ENCODE measurements at regions not wholly inside any gene's neighbourhood (a gene's known extent, or its start where the extent isn't known, plus 50 kb on each side); places are given as distances from the start of the nearest gene placed in this dataset.
"Not testable (repeated sequence)": the region's sequence is repeated elsewhere in the genome, so short reads cannot be mapped to it uniquely, and the experiment has no call there.

DNA sequence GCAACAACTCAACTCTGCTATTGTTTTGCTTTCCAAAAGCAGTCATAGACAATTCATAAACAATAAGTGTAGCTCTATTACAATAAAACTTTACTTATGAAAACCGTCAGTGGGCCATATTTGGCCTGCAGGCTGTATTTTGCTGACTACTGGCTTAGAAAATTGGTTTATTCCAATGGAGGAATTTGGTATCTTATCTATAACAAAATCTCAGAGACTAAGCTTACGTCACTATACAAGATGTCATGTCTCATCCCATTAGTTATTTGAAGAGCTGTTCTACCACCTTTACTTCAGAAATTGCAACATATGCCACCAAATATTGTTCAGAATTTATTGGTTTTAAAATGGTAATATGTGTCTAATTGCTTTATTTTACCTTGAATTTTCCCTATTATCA is 436.9 kb downstream of the HTR1B start:
- no peak for DNase-seq

DNA sequence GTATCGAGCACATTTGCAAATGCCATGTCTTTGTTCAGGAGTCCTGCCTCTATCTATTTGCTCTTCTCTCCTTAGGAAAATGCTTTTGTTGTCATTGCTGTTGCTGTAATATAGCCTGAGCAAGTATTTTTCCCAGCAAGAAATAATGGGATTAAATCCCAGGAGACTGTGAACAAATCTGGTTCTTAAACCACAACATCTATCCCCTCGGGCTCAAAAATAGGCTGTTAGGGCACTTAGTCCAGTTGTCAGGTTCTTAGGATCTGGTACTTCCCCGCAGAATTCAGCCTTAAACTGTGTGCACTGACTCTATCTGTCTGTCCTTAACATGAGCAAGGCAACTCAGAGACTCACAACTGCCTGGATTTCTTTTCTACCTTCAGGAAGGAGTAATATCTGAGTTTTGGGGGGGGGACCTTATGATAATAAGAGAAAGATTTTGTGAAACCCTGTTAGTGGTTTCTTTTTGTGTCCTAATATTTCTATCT is 437.5 kb downstream of the HTR1B start:
- DNase-seq, result no peak
- in situ Hi-C loops (cut with MboI; ENCODE audit: low pct_unique_long_range_greater_than_20kb, low sequenced_read_pairs), result no loop called here

More for the DNA sequence above, 436.9 kb downstream of the HTR1B start:
- in situ Hi-C loops (cut with MboI; ENCODE audit: low pct_unique_long_range_greater_than_20kb, low sequenced_read_pairs), result no loop called here

DNA sequence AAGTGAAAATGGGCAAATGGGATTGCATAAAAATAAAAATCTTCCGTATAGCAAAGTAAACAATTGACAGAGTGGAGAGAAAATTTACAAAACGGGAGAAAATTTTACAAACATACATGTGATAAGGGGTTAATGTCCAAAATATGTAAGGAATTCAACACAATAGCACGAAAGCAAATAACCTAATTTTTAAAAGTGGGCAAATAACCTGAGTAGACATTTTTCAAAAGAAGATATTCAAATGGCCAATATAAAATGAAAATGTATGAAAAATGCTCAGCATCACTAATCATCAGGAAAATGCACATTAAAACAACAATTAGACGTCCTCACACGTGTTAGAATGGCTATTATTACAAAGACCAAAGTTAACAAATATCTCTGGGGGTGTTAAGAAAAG is 441.5 kb downstream of the HTR1B start:
- no peak for DNase-seq
- in situ Hi-C loops (cut with MboI; ENCODE audit: low pct_unique_long_range_greater_than_20kb, low sequenced_read_pairs), result no loop called here

DNA sequence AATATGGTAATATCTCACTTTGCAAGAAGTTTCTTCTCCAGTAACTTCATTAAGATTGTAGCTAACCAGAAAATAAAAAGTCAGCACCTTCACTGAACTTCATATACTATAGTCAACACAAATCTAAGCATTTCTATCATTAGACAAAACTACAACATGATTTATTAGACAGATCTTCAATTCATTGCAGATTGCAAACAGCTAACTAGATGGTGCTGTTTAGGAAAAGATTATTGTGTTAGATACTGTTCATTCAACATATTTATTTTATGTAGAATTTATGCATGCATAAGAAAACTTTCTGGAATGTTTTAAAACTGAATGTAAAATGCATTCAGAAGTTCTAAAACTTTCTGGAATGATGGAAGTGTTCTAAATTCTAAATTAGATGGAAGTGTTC is 442.1 kb downstream of the HTR1B start:
- DNase-seq, result no peak
- in situ Hi-C loops (cut with MboI; ENCODE audit: low pct_unique_long_range_greater_than_20kb, low sequenced_read_pairs), result no loop called here

DNA sequence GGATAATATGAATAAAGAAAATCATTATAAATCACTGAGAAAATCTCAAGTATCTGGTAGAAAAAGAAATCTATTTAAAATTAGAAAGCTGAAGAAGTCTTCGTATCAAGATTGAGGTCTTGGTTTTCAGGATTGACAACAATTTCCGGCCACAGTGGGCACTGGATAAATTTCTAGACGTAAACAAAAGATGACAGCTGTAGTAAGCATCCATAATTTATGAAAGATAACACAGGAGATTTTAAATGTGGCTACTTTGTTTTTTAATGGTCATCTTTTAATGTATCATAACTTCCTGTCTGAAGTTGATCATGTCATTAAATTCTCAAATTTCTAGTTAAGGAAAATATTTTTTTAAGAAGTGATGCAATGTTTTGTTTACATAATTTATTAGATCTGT is 444.2 kb downstream of the HTR1B start:
- in situ Hi-C loops (cut with MboI; ENCODE audit: low pct_unique_long_range_greater_than_20kb, low sequenced_read_pairs), result no loop called here
- DNase-seq, result no peak

DNA sequence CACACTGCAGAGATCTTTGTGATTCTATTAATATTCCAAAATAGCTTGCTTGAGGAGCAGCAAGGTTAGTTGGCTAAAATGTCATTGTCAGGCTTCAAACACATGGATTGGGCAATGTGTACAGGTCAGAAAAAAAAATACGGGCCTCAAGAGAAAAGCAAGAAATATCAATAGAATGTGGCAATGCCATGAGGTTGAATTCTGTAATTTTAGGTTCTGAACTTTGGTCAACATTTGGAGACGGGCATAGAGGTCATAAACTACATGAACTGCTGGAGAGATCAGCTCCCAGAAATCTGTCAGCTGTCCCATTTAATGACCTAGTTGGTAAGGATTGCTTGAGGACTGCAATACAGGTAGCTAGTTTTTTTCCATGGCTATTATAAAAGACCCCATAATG is 445.8 kb downstream of the HTR1B start:
- no peak for DNase-seq
- in situ Hi-C loops (cut with MboI; ENCODE audit: low pct_unique_long_range_greater_than_20kb, low sequenced_read_pairs), result no loop called here

DNA sequence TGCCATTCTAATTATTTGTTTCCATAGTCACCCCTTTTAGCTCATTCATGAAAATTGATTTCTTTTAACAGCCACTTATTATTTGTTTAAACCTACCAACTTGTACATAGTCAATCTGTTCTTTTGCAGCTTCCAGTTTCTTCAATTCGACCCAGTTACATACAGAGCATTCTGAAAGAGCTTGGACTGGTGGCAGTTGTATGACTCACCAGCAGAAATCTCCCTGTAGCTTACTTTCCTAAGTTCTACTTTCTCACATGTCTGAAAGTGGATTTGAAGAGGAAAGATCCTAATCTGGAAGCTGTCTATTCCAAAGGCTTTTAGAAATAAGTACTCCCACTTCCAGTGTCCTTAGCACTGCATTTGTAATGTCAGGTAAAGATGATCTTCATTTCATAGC is 447.9 kb downstream of the HTR1B start:
- no peak for DNase-seq
- in situ Hi-C loops (cut with MboI; ENCODE audit: low pct_unique_long_range_greater_than_20kb, low sequenced_read_pairs), result no loop called here

DNA sequence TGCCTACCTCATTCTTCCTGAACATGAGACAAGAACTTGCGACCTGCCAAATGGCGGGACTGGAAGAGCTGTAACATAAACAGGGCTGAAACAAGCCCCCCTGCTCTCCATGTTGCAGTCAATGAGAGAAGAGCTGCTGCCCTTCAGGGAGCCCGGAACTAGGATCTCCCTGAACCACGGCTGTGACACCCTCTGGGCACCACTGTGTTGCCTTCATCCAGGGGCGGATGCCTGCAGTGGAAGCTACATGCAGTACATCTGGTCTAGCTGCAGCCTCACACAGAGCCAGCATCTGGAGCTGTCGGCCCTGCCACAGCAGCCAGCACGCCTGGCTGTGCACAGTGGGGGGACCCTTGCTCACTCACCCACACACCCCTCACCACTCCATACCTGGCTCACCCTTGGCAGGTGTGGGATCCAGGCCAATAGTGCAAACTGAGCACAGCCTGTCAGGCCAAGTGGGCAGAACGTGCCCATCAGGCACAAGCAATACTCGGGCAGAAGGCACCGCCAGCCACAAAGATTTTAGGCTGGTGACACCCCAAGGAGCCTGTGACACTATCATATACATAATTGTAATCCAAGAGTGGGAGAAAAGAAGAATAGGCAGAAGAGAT is 451.3 kb downstream of the HTR1B start:
- no peak for DNase-seq
- in situ Hi-C loops (cut with MboI; ENCODE audit: low pct_unique_long_range_greater_than_20kb, low sequenced_read_pairs), result no loop called here

DNA sequence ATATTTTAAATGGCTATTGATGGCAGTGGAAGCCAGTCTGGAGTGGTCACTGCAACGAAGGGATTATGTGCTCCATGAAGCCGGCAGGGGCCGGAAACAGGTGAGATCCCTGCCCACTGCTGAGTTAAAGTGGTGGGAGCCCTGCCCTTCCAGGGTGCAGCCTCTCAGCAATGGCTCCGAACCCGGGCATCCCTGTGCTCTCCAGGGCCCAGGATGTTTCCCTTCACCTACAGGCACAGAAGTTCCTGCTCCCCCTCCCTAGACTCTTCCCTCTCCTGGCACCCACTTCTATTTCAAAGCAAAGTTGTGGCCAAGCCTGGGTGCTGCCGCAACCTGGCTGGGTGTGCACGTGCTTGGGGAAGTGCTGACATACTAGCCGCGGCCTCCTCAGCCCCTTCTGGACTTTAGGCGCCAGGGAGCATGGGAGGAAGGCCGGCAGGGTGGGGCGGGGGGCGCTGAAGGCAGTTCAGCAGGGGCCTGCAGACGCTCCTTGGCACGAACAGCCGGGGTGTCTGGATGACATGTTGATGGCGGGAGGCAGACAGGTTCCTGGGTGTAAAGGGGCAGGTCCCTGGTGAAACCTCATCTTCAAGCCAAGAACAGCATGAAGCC is 452.3 kb downstream of the HTR1B start:
- DNase-seq, result no peak
- in situ Hi-C loops (cut with MboI; ENCODE audit: low pct_unique_long_range_greater_than_20kb, low sequenced_read_pairs), result no loop called here

DNA sequence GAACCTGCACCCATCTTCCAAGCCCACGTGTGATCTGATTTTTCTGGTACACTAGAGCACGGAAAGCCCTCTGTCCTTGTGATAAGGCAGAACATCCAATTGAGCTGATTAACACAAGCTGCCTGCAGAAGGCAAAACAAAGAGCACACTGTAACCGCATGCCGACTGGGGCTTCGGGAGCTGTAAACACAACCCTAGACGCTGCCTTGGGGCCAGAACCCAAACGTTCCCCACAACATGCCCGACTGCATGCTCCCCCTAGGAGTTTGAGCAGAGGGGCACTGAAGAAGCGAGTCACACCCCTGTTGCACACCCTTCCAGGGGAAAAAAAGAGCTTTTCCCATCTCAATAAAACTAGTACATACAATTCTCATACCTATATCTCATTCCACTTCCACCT is 470.7 kb downstream of the HTR1B start:
- DNase-seq, result no peak
- in situ Hi-C loops (cut with MboI; ENCODE audit: low pct_unique_long_range_greater_than_20kb, low sequenced_read_pairs), result no loop called here

DNA sequence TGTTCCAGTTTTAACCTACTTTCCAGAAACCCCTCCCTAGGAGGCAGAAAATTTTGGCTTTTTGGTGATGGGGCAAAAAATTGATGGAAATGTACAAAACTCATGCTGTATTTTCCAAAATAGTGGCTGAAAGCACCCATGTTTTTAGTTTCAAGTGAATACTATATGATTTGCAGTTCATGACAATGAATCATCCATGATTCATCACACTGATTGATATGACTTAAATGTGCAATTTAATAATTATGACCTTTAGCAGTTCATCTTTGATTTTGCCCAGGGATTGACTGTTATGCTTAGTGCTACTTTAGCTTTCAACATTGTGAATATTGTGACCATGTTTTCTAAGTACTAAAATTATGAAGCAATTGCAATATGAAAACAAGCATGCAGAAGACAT is 478.7 kb downstream of the HTR1B start:
- in situ Hi-C loops (cut with MboI; ENCODE audit: low pct_unique_long_range_greater_than_20kb, low sequenced_read_pairs), result no loop called here
- DNase-seq, result no peak

DNA sequence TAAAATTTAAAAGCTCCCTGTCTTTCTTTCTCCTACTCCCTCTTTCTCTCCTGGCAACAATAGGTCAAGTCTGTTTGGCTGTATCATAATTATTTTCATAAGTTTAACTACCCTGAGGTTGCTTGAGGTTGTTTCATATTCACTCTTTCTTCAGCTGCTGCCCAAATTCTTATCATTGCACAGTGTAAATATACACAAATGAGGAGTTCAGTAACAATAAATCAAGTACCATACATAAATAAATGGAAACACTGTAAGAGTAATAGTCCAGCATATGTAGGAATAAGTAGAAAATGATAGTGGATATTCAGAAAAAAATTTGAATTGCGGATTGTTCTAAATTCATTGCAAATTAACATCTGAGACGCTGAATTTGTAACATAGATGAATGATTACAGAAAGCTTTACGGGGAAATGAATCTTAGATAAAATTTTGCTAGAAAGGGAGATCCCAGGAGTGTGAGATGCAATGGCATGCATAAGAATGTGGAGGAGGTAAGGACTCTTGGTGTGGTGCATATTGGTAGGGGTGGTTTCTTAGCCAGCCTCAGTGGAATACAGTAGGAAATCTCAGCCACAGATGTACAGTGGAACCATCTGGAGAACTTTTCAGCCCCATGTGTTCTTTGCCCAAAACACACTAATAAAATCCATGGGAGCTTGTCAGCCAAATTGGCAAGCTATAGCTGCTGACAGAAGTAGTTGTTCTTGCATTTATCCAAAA is 480.7 kb downstream of the HTR1B start:
- in situ Hi-C loops (cut with MboI; ENCODE audit: low pct_unique_long_range_greater_than_20kb, low sequenced_read_pairs), result no loop called here

DNA sequence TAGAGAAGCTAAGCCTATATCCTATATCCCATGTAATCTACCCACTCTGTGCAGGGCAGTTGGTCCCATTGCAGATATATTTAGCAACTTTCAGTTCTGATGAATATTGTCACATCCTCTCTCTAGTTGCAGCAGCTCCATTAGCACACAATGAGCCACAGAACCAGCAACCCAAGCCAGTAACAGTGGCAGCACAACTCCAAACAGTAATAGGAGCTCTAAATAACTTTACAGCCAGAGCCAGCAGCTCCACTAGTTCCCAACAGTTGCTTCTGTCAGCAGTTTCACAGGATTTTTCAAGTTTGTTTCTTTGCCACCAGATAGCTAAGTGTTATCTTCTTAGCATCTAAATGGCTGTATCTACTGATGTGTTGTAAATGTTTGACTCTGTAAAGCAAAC is 490.8 kb downstream of the HTR1B start:
- no peak for DNase-seq
- in situ Hi-C loops (cut with MboI; ENCODE audit: low pct_unique_long_range_greater_than_20kb, low sequenced_read_pairs), result no loop called here

More for the DNA sequence above, 480.7 kb downstream of the HTR1B start:
- DNase-seq, result no peak

DNA sequence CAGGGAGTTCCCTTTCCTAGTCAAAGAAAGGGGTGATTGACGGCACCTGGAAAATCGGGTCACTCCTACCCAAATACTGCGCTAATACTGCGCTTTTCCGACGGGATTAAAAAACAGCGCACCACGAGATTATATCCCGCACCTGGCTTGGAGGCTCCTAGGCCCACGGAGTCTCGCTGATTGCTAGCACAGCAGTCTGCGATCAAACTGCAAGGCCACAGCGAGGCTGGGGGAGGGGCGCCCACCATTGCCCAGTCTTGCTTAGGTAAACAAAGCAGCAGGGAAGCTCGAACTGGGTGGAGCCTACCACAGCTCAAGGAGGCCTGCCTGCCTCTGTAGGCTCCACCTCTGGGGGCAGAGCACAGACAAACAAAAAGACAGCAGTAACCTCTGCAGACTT is 504.1 kb downstream of the HTR1B start:
- DNase-seq; in situ Hi-C loops (cut with MboI; ENCODE audit: low pct_unique_long_range_greater_than_20kb, low sequenced_read_pairs): not testable (repeated sequence)

DNA sequence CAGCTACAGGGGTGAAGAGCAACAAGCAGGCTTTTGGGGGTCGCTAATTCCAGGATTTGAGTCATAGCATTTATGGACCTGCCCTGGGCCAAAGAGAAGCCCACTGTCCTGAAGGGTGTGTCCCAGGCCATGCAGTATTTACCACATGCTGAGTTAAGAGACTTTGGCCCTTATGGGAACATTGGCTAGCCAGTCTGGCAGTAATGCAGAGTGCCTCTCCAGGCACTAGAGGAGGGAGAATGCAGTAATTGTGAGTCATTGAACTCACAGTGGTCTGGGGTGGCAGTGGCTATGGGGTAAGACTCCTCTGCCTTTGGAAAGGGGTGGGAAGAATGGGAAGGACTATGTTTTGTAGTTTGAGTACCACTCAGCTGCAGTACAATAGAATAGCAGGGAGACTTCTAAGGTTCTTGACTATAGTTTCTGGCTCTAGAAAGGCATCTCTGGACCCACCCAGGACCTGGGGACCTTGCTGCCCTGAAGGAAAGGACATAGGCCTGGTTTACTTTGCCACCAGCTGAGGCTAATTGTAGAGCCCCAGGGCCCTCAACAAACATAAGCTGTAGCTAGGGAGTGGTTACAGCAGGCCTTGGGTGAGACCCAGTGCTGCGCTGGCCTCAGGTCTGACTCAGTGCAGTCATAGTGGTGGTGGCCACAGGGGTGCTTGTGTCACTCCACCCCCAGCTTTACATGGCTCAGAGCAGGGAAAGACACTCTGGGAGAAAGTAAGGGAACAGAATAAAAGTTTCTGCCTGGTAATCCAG is 520.9 kb downstream of the HTR1B start:
- no peak for DNase-seq
- in situ Hi-C loops (cut with MboI; ENCODE audit: low pct_unique_long_range_greater_than_20kb, low sequenced_read_pairs), result no loop called here

DNA sequence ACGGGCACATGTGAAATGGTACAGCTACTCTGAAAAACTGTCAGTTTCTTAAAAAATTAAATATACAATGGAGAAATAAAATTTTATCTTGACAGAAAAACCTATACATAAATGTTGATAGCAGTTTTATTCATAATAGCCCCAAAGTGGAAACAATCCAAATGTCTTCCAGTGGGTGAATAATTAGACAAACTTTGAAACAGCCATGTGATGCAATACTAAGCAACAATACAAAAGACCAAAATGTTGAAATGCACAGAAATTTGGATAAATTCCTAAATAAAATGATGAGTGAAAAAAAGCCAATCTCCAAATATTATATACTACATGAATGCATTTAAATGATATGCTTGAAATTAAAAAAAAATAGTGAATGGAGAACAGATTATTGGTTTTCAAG is 523.1 kb downstream of the HTR1B start:
- in situ Hi-C loops (cut with MboI; ENCODE audit: low pct_unique_long_range_greater_than_20kb, low sequenced_read_pairs), result no loop called here
- DNase-seq, result no peak

DNA sequence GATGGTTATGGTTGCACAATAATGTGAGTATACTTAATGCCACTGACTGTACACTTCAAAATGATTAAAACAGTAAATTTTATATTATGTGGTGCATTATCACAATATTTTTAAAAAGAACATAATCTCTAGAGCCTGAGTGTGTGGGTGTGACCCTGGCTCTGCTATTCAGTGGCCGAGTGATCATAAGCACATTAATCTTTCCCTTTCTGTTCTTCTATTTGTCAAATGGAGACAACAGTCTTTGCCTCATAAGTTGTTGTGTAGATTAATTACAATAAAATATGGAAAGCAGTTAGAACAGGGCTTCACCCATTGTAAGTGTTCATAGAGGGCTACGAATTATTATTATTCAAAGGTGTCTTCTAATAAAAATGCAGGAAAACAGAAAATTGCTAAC is 548.6 kb downstream of the HTR1B start:
- in situ Hi-C loops (cut with MboI; ENCODE audit: low pct_unique_long_range_greater_than_20kb, low sequenced_read_pairs), result no loop called here
- no peak for DNase-seq

DNA sequence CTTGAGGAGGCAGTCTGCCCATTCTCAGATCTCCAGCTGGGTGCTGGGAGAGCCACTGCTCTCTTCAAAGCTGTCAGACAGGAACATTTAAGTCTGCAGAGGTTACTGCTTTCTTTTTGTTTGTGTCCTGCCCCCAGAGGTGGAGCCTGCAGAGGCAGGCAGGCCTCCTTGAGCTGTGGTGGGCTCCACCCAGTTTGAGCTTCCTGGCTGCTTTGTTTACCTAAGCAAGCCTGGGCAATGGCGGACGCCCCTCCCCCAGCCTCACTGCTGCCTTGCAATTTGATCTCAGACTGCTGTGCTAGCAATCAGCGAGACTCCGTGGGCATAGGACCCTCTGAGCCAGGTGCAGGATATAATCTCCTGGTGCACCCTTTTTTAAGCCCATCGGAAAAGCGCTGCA is 557.8 kb downstream of the HTR1B start:
- DNase-seq; in situ Hi-C loops (cut with MboI; ENCODE audit: low pct_unique_long_range_greater_than_20kb, low sequenced_read_pairs): not testable (repeated sequence)

DNA sequence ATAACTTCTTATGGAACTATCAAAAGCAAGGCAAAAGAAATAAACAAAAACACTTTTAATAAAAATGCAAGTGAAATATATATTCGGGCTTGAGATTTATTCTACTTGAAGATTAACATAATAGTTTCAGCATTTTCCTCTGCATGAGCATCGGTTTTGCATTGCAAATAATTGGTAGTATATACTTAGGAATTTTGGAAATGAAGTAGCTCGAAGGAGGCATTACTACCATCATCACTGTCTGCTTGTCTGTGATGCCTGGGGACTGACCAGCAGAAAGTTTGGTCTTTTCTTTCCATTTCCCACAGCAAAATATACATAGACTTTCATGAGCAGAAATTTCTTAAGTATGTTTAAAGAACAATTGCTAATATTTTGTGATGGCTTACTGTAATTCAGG is 570.7 kb downstream of the HTR1B start:
- no peak for DNase-seq
- in situ Hi-C loops (cut with MboI; ENCODE audit: low pct_unique_long_range_greater_than_20kb, low sequenced_read_pairs), result no loop called here

DNA sequence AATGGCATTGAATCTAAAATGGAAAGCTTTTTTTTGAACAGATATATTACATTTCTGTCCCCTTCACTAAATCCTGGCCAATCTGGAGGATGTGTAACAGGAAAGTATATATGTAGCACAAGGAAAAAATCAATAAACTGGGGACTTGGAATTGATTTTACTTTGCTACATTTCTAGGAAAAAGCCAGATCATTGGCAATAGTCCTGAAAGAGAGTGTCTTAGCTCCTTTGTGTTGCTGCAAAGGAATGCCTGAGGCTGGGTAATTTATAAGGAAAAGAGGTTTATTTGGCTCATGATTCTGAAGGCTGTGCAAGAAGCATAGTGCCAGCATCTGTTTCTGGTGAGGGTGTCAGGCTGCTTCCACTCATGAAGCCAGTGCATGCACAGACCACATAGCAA is 574.9 kb downstream of the HTR1B start:
- DNase-seq, result no peak
- in situ Hi-C loops (cut with MboI; ENCODE audit: low pct_unique_long_range_greater_than_20kb, low sequenced_read_pairs), result no loop called here
